ENCODE measurements at regions not wholly inside any gene's neighbourhood (a gene's known extent, or its start where the extent isn't known, plus 50 kb on each side); places are given as distances from the start of the nearest gene placed in this dataset.

- TF ChIP-seq EZH2phosphoT487 (IDR thresholded peaks at IDR 0.05; ENCODE audit: borderline replicate concordance) (no peak), CTCF (IDR thresholded peaks at IDR 0.05 in 2 of 3, conservative IDR thresholded peaks at IDR 0.05 in 1 of 3; ENCODE audit: borderline replicate concordance in 1 of 3, insufficient read depth in 1 of 3, low read depth in 2 of 3, low read length in 2 of 3) (no peak), POLR2AphosphoS5 (IDR thresholded peaks at IDR 0.05; ENCODE audit: low read depth, low read length) (no peak), JUND (IDR thresholded peaks at IDR 0.05) (no peak), MAX (IDR thresholded peaks at IDR 0.05) (no peak), EZH2 (IDR thresholded peaks at IDR 0.05) (no peak), POLR2A (IDR thresholded peaks at IDR 0.05; ENCODE audit: borderline replicate concordance, extremely low read depth, insufficient read depth, insufficient read length) (no peak), CBX3 (IDR thresholded peaks at IDR 0.05; ENCODE audit: low read depth) (no peak), CEBPB (IDR thresholded peaks at IDR 0.05; ENCODE audit: low read depth) (no peak), EGR1 (IDR thresholded peaks at IDR 0.05; ENCODE audit: low read depth) (no peak)
Observed at GRCh38 chr2:180577567-180577966, 402.8 kb upstream of the UBE2E3 start.
